ENCODE measurements at regions not wholly inside any gene's neighbourhood (a gene's known extent, or its start where the extent isn't known, plus 50 kb on each side); places are given as distances from the start of the nearest gene placed in this dataset.

- TF ChIP-seq CTCF (IDR thresholded peaks at IDR 0.05), result no peak
- no peak for TF ChIP-seq POLR2A (IDR thresholded peaks at IDR 0.05)
Measured at GRCh38 chrX:42399632-42400024, 378.3 kb downstream of the PPP1R2C start.
